GM23338 (cell line): ENCODE measurements at regions not wholly inside any gene's neighbourhood (a gene's known extent, or its start where the extent isn't known, plus 50 kb on each side); places are given as distances from the start of the nearest gene placed in this dataset.

Source experiments
- ATAC-seq: fragments of 200-7000 bp; cut with Tn5 transposase; 3 replicates; pipeline ENCODE4 v1.9.1; 2020
- DNase-seq: peaks from one replicate; pipeline ENCODE4 v3.0.0-alpha.2; 2015; ENCODE audit warnings: low spot score
- H2AFZ ChIP-seq: fragments of 200-600 bp; sonication (generic); 2 replicates; pipeline ENCODE4 v1.8.0; 2016; ENCODE audit warnings: antibody characterized with exemption, mild to moderate bottlenecking, moderate library complexity
- H3F3A ChIP-seq: fragments of 200-600 bp; sonication (generic); replicated peaks from 2 replicates; pipeline ENCODE4 v1.8.0; 2017; ENCODE audit warnings: antibody characterized with exemption, mixed run types, low read depth
- H3K27ac ChIP-seq: fragments of 200-600 bp; sonication (generic); 2 replicates; pipeline ENCODE4 v1.6.1; 2016; ENCODE audit warnings: low read depth
- H3K27me3 ChIP-seq: fragments of 200-600 bp; sonication (generic); 2 replicates; pipeline ENCODE4 v1.8.0; 2016; ENCODE audit warnings: mild to moderate bottlenecking, mixed run types, moderate library complexity; ENCODE audit not compliant: insufficient read depth
- H3K36me3 ChIP-seq: fragments of 200-600 bp; sonication (generic); 2 replicates; pipeline ENCODE4 v1.8.0; 2016; ENCODE audit warnings: mild to moderate bottlenecking; ENCODE audit not compliant: insufficient read depth
- H3K4me1 ChIP-seq: fragments of 200-600 bp; sonication (generic); 2 replicates; pipeline ENCODE4 v1.8.0; 2016; ENCODE audit warnings: mild to moderate bottlenecking, moderate library complexity; ENCODE audit not compliant: insufficient read depth
- H3K4me2 ChIP-seq: fragments of 200-600 bp; sonication (generic); 2 replicates; pipeline ENCODE4 v1.7.1; 2017; ENCODE audit warnings: mixed run types
- H3K4me3 ChIP-seq: fragments of 200-600 bp; sonication (generic); 2 replicates; pipeline ENCODE4 v1.6.1; 2016; ENCODE audit warnings: mixed run types
- H3K79me2 ChIP-seq: fragments of 200-600 bp; sonication (generic); replicated peaks from 2 replicates; pipeline ENCODE4 v1.8.0; 2017; ENCODE audit warnings: mild to moderate bottlenecking; ENCODE audit not compliant: insufficient read depth
- H3K9me2 ChIP-seq: fragments of 200-600 bp; sonication (generic); 2 replicates; pipeline ENCODE4 v1.8.0; 2017; ENCODE audit not compliant: insufficient read depth
- H4K20me1 ChIP-seq: fragments of 200-600 bp; sonication (generic); replicated peaks from 2 replicates; pipeline ENCODE4 v1.8.0; 2017; ENCODE audit warnings: mild to moderate bottlenecking; ENCODE audit not compliant: insufficient read depth
- H3K27ac Mint-ChIP-seq: 2 replicates; pipeline ENCODE4 v1.8.0; 2020; ENCODE audit warnings: inconsistent platforms, mild to moderate bottlenecking, moderate library complexity, mixed read lengths
- H3K27me3 Mint-ChIP-seq: 3 replicates; pipeline ENCODE4 v1.8.0; 2022; ENCODE audit warnings: low read depth, mild to moderate bottlenecking, moderate library complexity, mixed read lengths, inconsistent platforms; ENCODE audit not compliant: insufficient read depth, poor library complexity
- H3K36me3 Mint-ChIP-seq: 3 replicates; pipeline ENCODE4 v1.8.0; 2021; ENCODE audit warnings: low read depth, mild to moderate bottlenecking, inconsistent platforms, moderate library complexity, mixed read lengths
- H3K4me1 Mint-ChIP-seq: 3 replicates; pipeline ENCODE4 v1.8.0; 2020; ENCODE audit warnings: mild to moderate bottlenecking, inconsistent platforms, mixed read lengths
- H3K4me3 Mint-ChIP-seq: 3 replicates; pipeline ENCODE4 v1.8.0; 2021; ENCODE audit warnings: moderate library complexity, mild to moderate bottlenecking, inconsistent platforms, mixed read lengths
- H3K9me3 Mint-ChIP-seq: 3 replicates; pipeline ENCODE4 v1.8.0; 2020; ENCODE audit warnings: moderate library complexity, mild to moderate bottlenecking, inconsistent platforms, mixed read lengths
- CREB1 ChIP-seq: fragments of 250-450 bp; sonication (Bioruptor Pico); IDR thresholded peaks from 2 replicates; pipeline ENCODE4 v1.5.0; 2020; ENCODE audit warnings: low read depth, mild to moderate bottlenecking, moderate library complexity
- CTCF ChIP-seq, 2 experiments: fragments of 200-600 bp in 1 of 2; sonication (generic) in 1 of 2; conservative IDR thresholded peaks; 2 replicates each; pipeline versions ENCODE4 v1.5.1 to v1.6.1; 2016 to 2017; ENCODE audit warnings: antibody characterized with exemption in 2 of 2, low read depth in 2 of 2, mild to moderate bottlenecking in 2 of 2, moderate library complexity in 1 of 2
- ETS1 ChIP-seq: IDR thresholded peaks from 2 replicates; pipeline ENCODE4 v1.6.1; 2016; ENCODE audit warnings: antibody characterized with exemption
- EZH2 ChIP-seq: fragments of 200-600 bp; sonication (generic); IDR thresholded peaks from one replicate; pipeline ENCODE4 v1.8.0; 2017; ENCODE audit warnings: antibody characterized with exemption, mild to moderate bottlenecking, low read depth; ENCODE audit not compliant: unreplicated experiment
- EZH2phosphoT487 ChIP-seq: fragments of 200-600 bp; sonication (generic); IDR thresholded peaks from one replicate; pipeline ENCODE4 v1.8.1; 2018; ENCODE audit warnings: antibody characterized with exemption; ENCODE audit not compliant: unreplicated experiment
- JUNB ChIP-seq: IDR thresholded peaks from one replicate; pipeline ENCODE4 v1.6.1; 2016; ENCODE audit warnings: antibody characterized with exemption; ENCODE audit not compliant: unreplicated experiment
- NANOG ChIP-seq: IDR thresholded peaks from 2 replicates; pipeline ENCODE4 v1.6.1; 2016; ENCODE audit warnings: antibody characterized with exemption, borderline replicate concordance
- POLR2AphosphoS5 ChIP-seq: IDR thresholded peaks from 2 replicates; pipeline ENCODE4 v1.6.1; 2016; ENCODE audit warnings: antibody characterized with exemption, low read depth
- REST ChIP-seq: IDR thresholded peaks from one replicate; pipeline ENCODE4 v1.6.1; 2018; ENCODE audit warnings: antibody characterized with exemption; ENCODE audit not compliant: unreplicated experiment
- STAT1 ChIP-seq: IDR thresholded peaks from one replicate; pipeline ENCODE4 v1.6.1; 2016; ENCODE audit warnings: antibody characterized with exemption; ENCODE audit not compliant: unreplicated experiment
- ZNF114 ChIP-seq: fragments of 250-450 bp; sonication (Bioruptor Pico); IDR thresholded peaks from 2 replicates; pipeline ENCODE4 v1.5.0; 2020; ENCODE audit warnings: mild to moderate bottlenecking, moderate library complexity
- ZNF331 ChIP-seq: fragments of 250-450 bp; sonication (Bioruptor Pico); IDR thresholded peaks from 2 replicates; pipeline ENCODE4 v1.5.0; 2020; ENCODE audit warnings: low read depth, mild to moderate bottlenecking, moderate library complexity
- ZNF462 ChIP-seq: fragments of 250-450 bp; sonication (Bioruptor Pico); IDR thresholded peaks from 2 replicates; pipeline ENCODE4 v1.5.0; 2020; ENCODE audit warnings: mild to moderate bottlenecking, moderate library complexity

GRCh38 chr5:125348936-125349831, 602.7 kb upstream of the ZNF608 start:
- Mint-ChIP-seq H3K4me1 (peaks cover 33% of the 10 kb centered on the region), H3K9me3 (peaks cover 2% of the 10 kb centered on the region; the same call in 1 of the 3 replicates), H3K36me3 (no peaks in the 10 kb centered on the region), H3K4me3 (peak overlapping the region; percentile 35; the same call in 2 of the 3 replicates), H3K27ac (peak overlapping the region; percentile 85), H3K27me3 (no peaks in the 10 kb centered on the region)
- H3K27me3 ChIP-seq: no peaks in the 10 kb centered on the region
- no peak overlapping the region; the same call in 1 of the 2 replicates for H3K4me3 ChIP-seq
- no peaks in the 10 kb centered on the region for H4K20me1 ChIP-seq
- H3K4me1 ChIP-seq: peaks cover 28% of the 10 kb centered on the region
- peak overlapping the region; percentile 61 for H3K4me2 ChIP-seq
- ATAC-seq (peak; percentile 90), DNase-seq (peak; percentile 59)
- no peaks in the 10 kb centered on the region for H3K79me2 ChIP-seq
- peaks cover 3% of the 10 kb centered on the region; the same call in 1 of the 2 replicates for H3K9me2 ChIP-seq
- no peak for TF ChIP-seq ZNF114 (CRISPR knock-in tag)
- TF ChIP-seq CREB1 (CRISPR knock-in tag): no peak
- no peak for TF ChIP-seq NANOG
- no peak for TF ChIP-seq JUNB
- no peak for TF ChIP-seq POLR2AphosphoS5
- no peak for TF ChIP-seq EZH2
- TF ChIP-seq REST: no peak
- no peak for TF ChIP-seq ZNF331 (CRISPR knock-in tag)
- TF ChIP-seq ETS1: no peak
- TF ChIP-seq STAT1: no peak
- TF ChIP-seq ZNF462: no peak
- no peak for TF ChIP-seq CTCF (conservative IDR thresholded peaks at IDR 0.05; ENCODE audit: low read depth in 2 of 2)
- TF ChIP-seq EZH2phosphoT487: no peak
- no peaks in the 10 kb centered on the region for H3K36me3 ChIP-seq
- H3F3A ChIP-seq: 0 out of 2 replicates have a peak, but pooled peaks cover 3% of the 10 kb centered on the region
- peak overlapping the region; percentile 23 for H3K27ac ChIP-seq
- H2AFZ ChIP-seq: peak overlapping the region; percentile 79; the same call in 1 of the 2 replicates
